CD4-positive, alpha-beta T cell (primary cell): ENCODE measurements at regions not wholly inside any gene's neighbourhood (a gene's known extent, or its start where the extent isn't known, plus 50 kb on each side); places are given as distances from the start of the nearest gene placed in this dataset.

Experiments used
- ATAC-seq: fragments of 200-7000 bp; cut with Tn5 transposase; one replicate; pipeline ENCODE4 v1.10.0; 2022; ENCODE audit warnings: mild to moderate bottlenecking; ENCODE audit not compliant: poor library complexity
- CTCF ChIA-PET: fragments of 350-600 bp; sonication (Branson Sonifier 250); formaldehyde crosslinking; loops from one replicate; lab custom pipeline; 2021; ENCODE audit warnings: antibody characterized with exemption, inconsistent platforms; lab: Charles Lee
- POLR2A ChIA-PET: fragments of 350-600 bp; sonication (Branson Sonifier 250); formaldehyde crosslinking; loops from one replicate; lab custom pipeline; 2021; ENCODE audit warnings: antibody characterized with exemption, inconsistent platforms; lab: Charles Lee
- DNase-seq, 14 experiments: peaks; one replicate each; pipeline ENCODE4 v3.0.0-alpha.2; 2013 to 2020; ENCODE audit warnings: mixed read lengths in 2 of 14
- H3K27ac ChIP-seq, 2 donors: one replicate each; pipeline versions ENCODE4 v1.5.1 to v1.7.0; 2013; ENCODE audit warnings: low read length in 2 of 2, low read depth in 1 of 2, mild to moderate bottlenecking in 1 of 2
- H3K27me3 ChIP-seq, 2 experiments: 1 replicate in 1 of 2; 2 replicates in 1 of 2; pipeline versions ENCODE4 v1.6.1 to v1.7.0; 2013; ENCODE audit warnings: low read length in 2 of 2, control low read depth in 1 of 2, mild to moderate bottlenecking in 1 of 2, moderate library complexity in 1 of 2; ENCODE audit not compliant: insufficient read depth in 2 of 2, control insufficient read depth in 1 of 2
- H3K36me3 ChIP-seq: one replicate; pipeline ENCODE4 v1.6.1; 2013; ENCODE audit warnings: low read length, control low read depth; ENCODE audit not compliant: insufficient read depth
- H3K4me1 ChIP-seq: one replicate; pipeline ENCODE4 v1.6.1; 2013; ENCODE audit warnings: low read length, control low read depth; ENCODE audit not compliant: insufficient read depth
- H3K4me3 ChIP-seq: one replicate; pipeline ENCODE4 v1.5.1; 2013; ENCODE audit warnings: mild to moderate bottlenecking, low read length, moderate library complexity
- H3K9me3 ChIP-seq, 2 experiments: 1 replicate in 1 of 2; 2 replicates in 1 of 2; pipeline versions ENCODE4 v1.6.1 to v1.7.0; 2013; ENCODE audit warnings: low read length in 2 of 2, mild to moderate bottlenecking in 2 of 2, control low read depth in 1 of 2, moderate library complexity in 1 of 2; ENCODE audit not compliant: control insufficient read depth in 1 of 2, insufficient read depth in 1 of 2
- H3K27ac Mint-ChIP-seq: one replicate; pipeline ENCODE4 v1.8.0; 2020; ENCODE audit warnings: mixed read lengths
- H3K27me3 Mint-ChIP-seq: one replicate; pipeline ENCODE4 v1.8.0; 2021; ENCODE audit warnings: mixed read lengths
- H3K36me3 Mint-ChIP-seq: one replicate; pipeline ENCODE4 v1.8.0; 2021; ENCODE audit warnings: low read depth, mixed read lengths
- H3K4me1 Mint-ChIP-seq: one replicate; pipeline ENCODE4 v1.8.0; 2021; ENCODE audit warnings: low read depth, mixed read lengths
- H3K4me3 Mint-ChIP-seq: one replicate; pipeline ENCODE4 v1.8.0; 2020; ENCODE audit warnings: mild to moderate bottlenecking, mixed read lengths
- H3K9me3 Mint-ChIP-seq: one replicate; pipeline ENCODE4 v1.8.0; 2020; ENCODE audit warnings: mixed read lengths
- intact Hi-C, 2 experiments: fragments of 100-400 bp; cut with DNase I in 1 of 2; cut with micrococcal nuclease in 1 of 2; formaldehyde crosslinking; loops; one replicate each; pipeline versions ENCODE4 v1.15.1 to v1.9.0; 2023 to 2025; cut with DNase I, micrococcal nuclease
- TF ChIP-seq, protein P1 (sequence below): fragments of 200-600 bp; IDR thresholded peaks from one replicate; pipeline ENCODE4 v1.8.0; 2022; ENCODE audit warnings: antibody characterized with exemption, mild to moderate bottlenecking

DNA sequence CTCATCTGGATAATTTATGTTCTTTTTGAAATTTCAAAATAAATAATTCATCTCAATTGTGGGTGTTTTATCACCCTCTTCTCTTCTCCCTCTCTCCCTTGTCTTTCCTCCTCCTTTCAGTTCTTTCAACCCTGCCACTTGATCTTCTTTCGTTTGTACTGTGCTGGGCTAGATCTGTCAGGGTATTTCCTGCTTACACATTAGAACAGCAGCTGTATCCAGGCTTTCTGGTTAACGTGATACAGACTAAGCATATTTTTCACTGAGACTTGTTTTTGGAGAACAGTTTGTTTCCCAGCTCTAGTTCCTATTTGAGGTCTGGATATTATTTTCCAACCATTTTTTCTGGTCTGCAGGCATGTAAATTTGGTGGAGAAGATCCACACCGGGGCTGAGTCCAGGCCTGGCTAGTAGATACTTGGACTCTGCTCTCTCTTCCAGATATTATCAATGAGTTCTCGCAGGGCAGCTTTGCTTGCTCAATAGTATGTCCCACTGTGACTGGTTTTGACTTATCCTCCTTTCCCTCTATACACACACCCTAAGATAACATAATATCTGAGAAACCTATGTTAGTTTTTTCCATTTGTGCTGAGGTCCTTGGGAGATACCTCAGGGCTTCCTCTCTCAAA is 1310.7 kb upstream of the TENM3 start:
- Mint-ChIP-seq H3K36me3 (no peaks in the 10 kb centered on the region), H3K4me3 (no peak overlapping the region), H3K4me1 (no peaks in the 10 kb centered on the region), H3K27me3 (no peaks in the 10 kb centered on the region), H3K27ac (no peak overlapping the region), H3K9me3 (peaks cover 5% of the 10 kb centered on the region)
- ATAC-seq, result no peak
- intact Hi-C loops, result no loop called here
- DNase-seq, result no peak
- no peaks in the 10 kb centered on the region for H3K36me3 ChIP-seq
- H3K4me1 ChIP-seq, result no peaks in the 10 kb centered on the region
- no peaks in the 10 kb centered on the region for H3K9me3 ChIP-seq
- TF ChIP-seq, protein P1, sequence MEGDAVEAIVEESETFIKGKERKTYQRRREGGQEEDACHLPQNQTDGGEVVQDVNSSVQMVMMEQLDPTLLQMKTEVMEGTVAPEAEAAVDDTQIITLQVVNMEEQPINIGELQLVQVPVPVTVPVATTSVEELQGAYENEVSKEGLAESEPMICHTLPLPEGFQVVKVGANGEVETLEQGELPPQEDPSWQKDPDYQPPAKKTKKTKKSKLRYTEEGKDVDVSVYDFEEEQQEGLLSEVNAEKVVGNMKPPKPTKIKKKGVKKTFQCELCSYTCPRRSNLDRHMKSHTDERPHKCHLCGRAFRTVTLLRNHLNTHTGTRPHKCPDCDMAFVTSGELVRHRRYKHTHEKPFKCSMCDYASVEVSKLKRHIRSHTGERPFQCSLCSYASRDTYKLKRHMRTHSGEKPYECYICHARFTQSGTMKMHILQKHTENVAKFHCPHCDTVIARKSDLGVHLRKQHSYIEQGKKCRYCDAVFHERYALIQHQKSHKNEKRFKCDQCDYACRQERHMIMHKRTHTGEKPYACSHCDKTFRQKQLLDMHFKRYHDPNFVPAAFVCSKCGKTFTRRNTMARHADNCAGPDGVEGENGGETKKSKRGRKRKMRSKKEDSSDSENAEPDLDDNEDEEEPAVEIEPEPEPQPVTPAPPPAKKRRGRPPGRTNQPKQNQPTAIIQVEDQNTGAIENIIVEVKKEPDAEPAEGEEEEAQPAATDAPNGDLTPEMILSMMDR, result no peak
- H3K4me3 ChIP-seq, result no peak overlapping the region
- no peaks in the 10 kb centered on the region for H3K27me3 ChIP-seq
- ChIA-PET CTCF (no interaction called here), POLR2A (no interaction called here)
- no peak overlapping the region for H3K27ac ChIP-seq

DNA sequence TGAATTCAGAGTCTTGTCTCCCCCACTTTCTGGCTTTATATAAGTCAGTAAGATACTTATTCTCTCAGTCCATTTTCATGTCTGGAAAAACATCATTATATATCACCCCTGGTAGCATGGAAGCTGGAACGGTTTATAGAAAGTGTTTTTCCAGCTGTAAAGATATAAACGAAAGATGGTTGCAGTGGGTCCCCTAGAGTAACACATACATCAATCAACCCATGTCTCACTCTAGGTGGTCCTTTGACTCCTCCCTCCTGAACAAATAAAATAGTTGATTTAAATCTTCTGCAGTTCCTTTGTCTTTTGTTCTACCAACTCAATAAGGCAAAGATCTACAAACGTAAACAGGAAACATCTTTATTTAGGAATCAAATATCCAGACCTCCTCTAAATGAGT is 1306.1 kb upstream of the TENM3 start:
- H3K9me3 ChIP-seq, result no peaks in the 10 kb centered on the region
- intact Hi-C loops, result no loop called here
- Mint-ChIP-seq H3K27ac (no peak overlapping the region), H3K9me3 (peaks cover 4% of the 10 kb centered on the region), H3K4me3 (no peak overlapping the region), H3K36me3 (no peaks in the 10 kb centered on the region), H3K4me1 (no peaks in the 10 kb centered on the region), H3K27me3 (no peaks in the 10 kb centered on the region)
- ATAC-seq, result no peak
- no peaks in the 10 kb centered on the region for H3K36me3 ChIP-seq
- H3K4me1 ChIP-seq, result no peaks in the 10 kb centered on the region
- no peaks in the 10 kb centered on the region for H3K27me3 ChIP-seq
- TF ChIP-seq, protein P1, result no peak
- ChIA-PET POLR2A (no interaction called here), CTCF (no interaction called here)
- no peak overlapping the region for H3K4me3 ChIP-seq
- no peak overlapping the region for H3K27ac ChIP-seq
- DNase-seq, result no peak

DNA sequence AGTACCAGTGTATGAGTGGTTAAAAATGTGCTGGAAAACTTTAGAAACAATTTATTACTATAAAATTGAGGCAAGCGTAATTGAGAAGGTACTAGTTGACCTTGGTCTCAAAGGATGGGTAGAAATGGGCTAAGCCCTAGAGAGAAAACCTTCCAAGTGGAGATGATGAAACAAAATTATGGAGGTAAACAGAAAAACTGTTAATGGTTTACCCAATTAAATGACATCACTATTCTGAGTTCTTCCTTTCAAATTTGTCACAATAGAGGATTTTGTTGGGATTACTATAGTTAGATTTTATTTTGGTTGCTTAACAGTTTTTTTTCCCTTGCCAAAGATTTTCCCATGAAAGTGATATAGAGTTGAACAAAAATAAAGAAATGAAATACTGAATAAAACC is 1302.5 kb upstream of the TENM3 start:
- Mint-ChIP-seq H3K27ac (no peak overlapping the region), H3K36me3 (no peaks in the 10 kb centered on the region), H3K4me3 (no peak overlapping the region), H3K9me3 (peaks cover 5% of the 10 kb centered on the region), H3K4me1 (no peaks in the 10 kb centered on the region), H3K27me3 (no peaks in the 10 kb centered on the region)
- H3K4me1 ChIP-seq, result no peaks in the 10 kb centered on the region
- no peaks in the 10 kb centered on the region for H3K27me3 ChIP-seq
- no peak overlapping the region for H3K27ac ChIP-seq
- ChIA-PET POLR2A (no interaction called here), CTCF (no interaction called here)
- DNase-seq, result no peak
- TF ChIP-seq, protein P1, result no peak
- H3K9me3 ChIP-seq, result no peaks in the 10 kb centered on the region
- ATAC-seq, result no peak
- no peaks in the 10 kb centered on the region for H3K36me3 ChIP-seq
- intact Hi-C loops, result no loop called here
- H3K4me3 ChIP-seq, result no peak overlapping the region
